Neural progenitor cell (in vitro differentiated cells): ENCODE measurements at regions not wholly inside any gene's neighbourhood (a gene's known extent, or its start where the extent isn't known, plus 50 kb on each side); places are given as distances from the start of the nearest gene placed in this dataset.
A peak's percentile ranks its signal among the peaks of the same experiment; 100 is the strongest.

Experiments
- DNase-seq: peaks from one replicate; pipeline ENCODE4 v3.0.0-alpha.2; 2016; ENCODE audit warnings: low spot score
- H2AFZ ChIP-seq: fragments of 200-600 bp; sonication (generic); replicated peaks from 2 replicates; pipeline ENCODE4 v1.6.1; 2016; ENCODE audit warnings: antibody characterized with exemption
- H3F3A ChIP-seq: fragments of 200-600 bp; sonication (generic); 2 replicates; pipeline ENCODE4 v1.6.1; 2016; ENCODE audit warnings: antibody characterized with exemption, low read depth
- H3K27ac ChIP-seq: fragments of 200-600 bp; sonication (generic); 2 replicates; pipeline ENCODE4 v1.5.1; 2016; ENCODE audit warnings: mild to moderate bottlenecking
- H3K27me3 ChIP-seq: fragments of 200-600 bp; sonication (generic); 2 replicates; pipeline ENCODE4 v1.6.1; 2016; ENCODE audit warnings: mild to moderate bottlenecking, moderate library complexity
- H3K36me3 ChIP-seq: fragments of 200-600 bp; sonication (generic); 2 replicates; pipeline ENCODE4 v1.5.1; 2016
- H3K4me1 ChIP-seq: fragments of 200-600 bp; sonication (generic); 2 replicates; pipeline ENCODE4 v1.6.1; 2016; ENCODE audit warnings: mixed run types
- H3K4me2 ChIP-seq: fragments of 200-600 bp; sonication (generic); 2 replicates; pipeline ENCODE4 v1.6.1; 2016
- H3K4me3 ChIP-seq: fragments of 200-600 bp; sonication (generic); 2 replicates; pipeline ENCODE4 v1.5.1; 2016
- H3K79me2 ChIP-seq: fragments of 200-600 bp; sonication (generic); 2 replicates; pipeline ENCODE4 v1.6.1; 2016; ENCODE audit warnings: low read depth
- H3K9ac ChIP-seq: fragments of 200-600 bp; sonication (generic); 2 replicates; pipeline ENCODE4 v1.6.1; 2016
- H3K9me3 ChIP-seq: fragments of 200-600 bp; sonication (generic); 2 replicates; pipeline ENCODE4 v1.5.1; 2016; ENCODE audit warnings: low read depth
- H4K20me1 ChIP-seq: fragments of 200-600 bp; sonication (generic); 2 replicates; pipeline ENCODE4 v1.6.1; 2016; ENCODE audit warnings: low read depth
- H3K27ac Mint-ChIP-seq: 3 replicates; pipeline ENCODE4 v1.8.0; 2021; ENCODE audit warnings: mixed read lengths
- H3K27me3 Mint-ChIP-seq: 2 replicates; pipeline ENCODE4 v1.8.0; 2022; ENCODE audit warnings: low read depth, mild to moderate bottlenecking, inconsistent platforms, moderate library complexity, mixed read lengths; ENCODE audit not compliant: insufficient read depth
- H3K36me3 Mint-ChIP-seq: 3 replicates; pipeline ENCODE4 v1.8.0; 2021; ENCODE audit warnings: mixed read lengths
- H3K4me1 Mint-ChIP-seq: 3 replicates; pipeline ENCODE4 v1.8.0; 2021; ENCODE audit warnings: mixed read lengths
- H3K4me3 Mint-ChIP-seq: 3 replicates; pipeline ENCODE4 v1.8.0; 2021; ENCODE audit warnings: mild to moderate bottlenecking, moderate library complexity, mixed read lengths
- H3K9me3 Mint-ChIP-seq: 3 replicates; pipeline ENCODE4 v1.8.0; 2020; ENCODE audit warnings: mixed read lengths
- CTCF ChIP-seq: fragments of 200-600 bp; sonication (generic); IDR thresholded peaks from 2 replicates; pipeline ENCODE4 v1.5.1; 2017; ENCODE audit warnings: antibody characterized with exemption, mild to moderate bottlenecking
- EZH2 ChIP-seq: fragments of 200-600 bp; sonication (generic); IDR thresholded peaks from 2 replicates; pipeline ENCODE4 v1.6.1; 2017; ENCODE audit warnings: antibody characterized with exemption, mild to moderate bottlenecking, moderate library complexity
- EZH2phosphoT487 ChIP-seq: fragments of 200-600 bp; sonication (generic); IDR thresholded peaks from 2 replicates; pipeline ENCODE4 v1.6.1; 2017; ENCODE audit warnings: antibody characterized with exemption

- no peak for DNase-seq
- no peaks in the 10 kb centered on the region for H3K36me3 ChIP-seq
- no peaks in the 10 kb centered on the region for H3K4me1 Mint-ChIP-seq
- H3K9ac ChIP-seq: no peak overlapping the region
- H3K4me2 ChIP-seq: no peak overlapping the region
- peaks cover 12% of the 10 kb centered on the region for H3K27me3 Mint-ChIP-seq
- no peaks in the 10 kb centered on the region for H4K20me1 ChIP-seq
- H3K9me3 Mint-ChIP-seq: no peaks in the 10 kb centered on the region
- peaks cover 58% of the 10 kb centered on the region for H3K27me3 ChIP-seq
- H3K79me2 ChIP-seq: no peaks in the 10 kb centered on the region
- H3K27ac Mint-ChIP-seq: no peak overlapping the region
- H3K4me3 Mint-ChIP-seq: no peak overlapping the region
- no peak overlapping the region for H2AFZ ChIP-seq
- no peaks in the 10 kb centered on the region for H3K9me3 ChIP-seq
- no peak overlapping the region for H3K4me3 ChIP-seq
- H3F3A ChIP-seq: peaks cover 4% of the 10 kb centered on the region
- H3K4me1 ChIP-seq: peaks cover 9% of the 10 kb centered on the region
- H3K27ac ChIP-seq: no peak overlapping the region
- TF ChIP-seq CTCF (no peak), EZH2 (no peak), EZH2phosphoT487 (no peak)
- no peaks in the 10 kb centered on the region for H3K36me3 Mint-ChIP-seq
Observed at GRCh38 chr5:135087950-135088349, 53.9 kb upstream of the PITX1 start.

GRCh38 chr5:135085936-135086725, 52.1 kb upstream of the PITX1 start:
- TF ChIP-seq EZH2phosphoT487 (no peak), CTCF (no peak), EZH2 (no peak)
- DNase-seq: no peak
- H3K4me2 ChIP-seq: no peak overlapping the region
- H3K27me3 ChIP-seq: peaks cover 73% of the 10 kb centered on the region
- no peaks in the 10 kb centered on the region for H3K4me1 ChIP-seq
- H3K4me3 Mint-ChIP-seq: no peak overlapping the region
- H3K27ac Mint-ChIP-seq: peak overlapping the region; percentile 12
- no peak overlapping the region for H2AFZ ChIP-seq
- no peaks in the 10 kb centered on the region for H3K36me3 Mint-ChIP-seq
- no peaks in the 10 kb centered on the region for H3K79me2 ChIP-seq
- H4K20me1 ChIP-seq: no peaks in the 10 kb centered on the region
- H3K4me1 Mint-ChIP-seq: no peaks in the 10 kb centered on the region
- H3K9me3 ChIP-seq: no peaks in the 10 kb centered on the region
- H3K4me3 ChIP-seq: no peak overlapping the region
- no peaks in the 10 kb centered on the region for H3F3A ChIP-seq
- H3K27me3 Mint-ChIP-seq: peaks cover 14% of the 10 kb centered on the region
- H3K9ac ChIP-seq: no peak overlapping the region
- H3K36me3 ChIP-seq: no peaks in the 10 kb centered on the region
- H3K27ac ChIP-seq: no peak overlapping the region
- H3K9me3 Mint-ChIP-seq: peaks cover 13% of the 10 kb centered on the region

- no peak overlapping the region for H3K27ac Mint-ChIP-seq
- H4K20me1 ChIP-seq: no peaks in the 10 kb centered on the region
- peaks cover 18% of the 10 kb centered on the region for H3K9me3 Mint-ChIP-seq
- peaks cover 14% of the 10 kb centered on the region for H3K27me3 Mint-ChIP-seq
- no peak for TF ChIP-seq EZH2phosphoT487
- no peak for TF ChIP-seq CTCF
- TF ChIP-seq EZH2: no peak
- no peaks in the 10 kb centered on the region for H3K79me2 ChIP-seq
- H3K4me1 Mint-ChIP-seq: no peaks in the 10 kb centered on the region
- H3F3A ChIP-seq: no peaks in the 10 kb centered on the region
- H2AFZ ChIP-seq: no peak overlapping the region
- DNase-seq: no peak
- no peaks in the 10 kb centered on the region for H3K36me3 ChIP-seq
- H3K9me3 ChIP-seq: no peaks in the 10 kb centered on the region
- H3K4me3 Mint-ChIP-seq: no peak overlapping the region
- no peak overlapping the region for H3K4me2 ChIP-seq
- H3K4me3 ChIP-seq: no peak overlapping the region
- no peaks in the 10 kb centered on the region for H3K4me1 ChIP-seq
- H3K9ac ChIP-seq: no peak overlapping the region
- peaks cover 76% of the 10 kb centered on the region for H3K27me3 ChIP-seq
- H3K27ac ChIP-seq: no peak overlapping the region
- H3K36me3 Mint-ChIP-seq: no peaks in the 10 kb centered on the region
Observed at GRCh38 chr5:135085133-135085935, 51.3 kb upstream of the PITX1 start.
